ENCODE measurements at regions not wholly inside any gene's neighbourhood (a gene's known extent, or its start where the extent isn't known, plus 50 kb on each side); places are given as distances from the start of the nearest gene placed in this dataset.
"Not testable (repeated sequence)": the region's sequence is repeated elsewhere in the genome, so short reads cannot be mapped to it uniquely, and the experiment has no call there.

GRCh38 chr4:54393243-54393642 is 164.2 kb downstream of the PDGFRA start:
- H3K27me3 ChIP-seq = no peaks in the 10 kb centered on the region; the same call in 1 of the 2 replicates
- no peak overlapping the region for H3K4me3 ChIP-seq
- DNase-seq = no peak
- no peaks in the 10 kb centered on the region for H3K36me3 ChIP-seq
- no peaks in the 10 kb centered on the region for H3K9me3 ChIP-seq

- no peaks in the 10 kb centered on the region for H3K9me3 ChIP-seq
- no peak for DNase-seq
- H3K4me3 ChIP-seq = no peak overlapping the region
- no peaks in the 10 kb centered on the region for H3K36me3 ChIP-seq
- H3K27me3 ChIP-seq = no peaks in the 10 kb centered on the region; the same call in 1 of the 2 replicates
Measured at GRCh38 chr4:54395013-54395527, 166.0 kb downstream of the PDGFRA start.

- peaks cover 13% of the 10 kb centered on the region for H3K27me3 ChIP-seq
- no peak overlapping the region for H3K4me3 ChIP-seq
- H3K36me3 ChIP-seq = no peaks in the 10 kb centered on the region
- no peak for DNase-seq
- no peaks in the 10 kb centered on the region for H3K9me3 ChIP-seq
Measured at GRCh38 chr4:54400188-54400587, 171.1 kb downstream of the PDGFRA start.

DNA sequence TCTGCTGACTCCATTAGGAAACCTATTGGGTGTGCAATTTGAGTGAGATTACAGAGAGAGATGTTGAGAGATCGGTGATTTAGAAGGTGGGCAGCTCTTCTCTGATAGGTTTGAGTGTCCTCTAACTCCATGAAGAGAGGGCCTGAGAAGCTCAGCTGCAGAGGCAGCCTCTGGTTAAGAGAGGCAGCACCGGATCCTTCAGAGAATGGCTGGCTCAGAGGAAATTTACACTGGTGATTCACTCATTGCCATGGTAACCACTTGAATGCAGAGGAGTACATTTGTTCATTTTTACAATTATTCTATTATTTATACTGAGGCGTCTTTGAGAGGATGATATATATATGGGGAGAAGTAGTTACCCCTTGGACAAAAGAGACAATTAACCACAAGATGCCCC is 171.7 kb downstream of the PDGFRA start:
- peak; percentile 65 for DNase-seq
- peaks cover 20% of the 10 kb centered on the region for H3K27me3 ChIP-seq
- H3K9me3 ChIP-seq = no peaks in the 10 kb centered on the region

GRCh38 chr4:54402880-54403480 is 173.9 kb downstream of the PDGFRA start:
- H3K27me3 ChIP-seq = peaks cover 30% of the 10 kb centered on the region
- no peaks in the 10 kb centered on the region for H3K36me3 ChIP-seq
- DNase-seq = no peak
- no peaks in the 10 kb centered on the region for H3K9me3 ChIP-seq
- H3K4me3 ChIP-seq = no peak overlapping the region

More for the DNA sequence above, 171.7 kb downstream of the PDGFRA start:
- Histone ChIP-seq H3K4me3 (no peak overlapping the region), H3K36me3 (no peaks in the 10 kb centered on the region)

DNA sequence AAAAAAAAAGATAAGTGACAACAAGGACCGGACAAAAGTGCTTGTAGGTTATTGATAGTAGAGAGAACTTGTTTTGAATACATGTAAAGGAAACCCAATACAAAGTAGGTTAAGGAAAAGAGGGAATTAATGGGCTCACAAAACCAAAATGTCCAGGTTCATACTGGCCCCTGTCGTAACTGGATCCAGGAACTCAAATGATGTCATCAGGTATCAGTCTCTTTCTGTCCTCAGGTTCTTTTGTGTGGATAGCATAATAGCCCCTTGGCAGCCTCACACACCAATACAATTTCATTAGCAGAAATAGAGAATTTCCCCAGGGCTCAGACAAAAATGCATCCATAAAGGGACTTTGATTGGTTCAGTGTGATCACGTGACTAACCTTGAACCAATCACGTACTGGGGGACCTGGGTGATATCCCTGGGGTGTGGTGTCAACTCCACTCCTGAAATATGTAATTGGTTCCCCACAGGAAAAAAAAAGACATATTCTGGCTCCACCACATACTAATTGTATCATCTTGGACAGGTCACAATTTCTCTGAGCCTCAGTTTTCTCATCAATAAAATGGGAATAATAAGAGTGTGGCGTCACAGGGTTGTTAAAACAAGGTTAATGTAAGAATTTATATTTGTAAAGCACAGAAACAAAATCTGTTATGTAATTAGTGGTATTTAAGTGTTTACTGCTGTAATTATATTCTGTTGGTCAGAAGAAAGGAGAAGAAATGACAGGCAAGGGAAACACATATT is 174.8 kb downstream of the PDGFRA start:
- Histone ChIP-seq H3K4me3 (no peak overlapping the region), H3K27me3 (peaks cover 30% of the 10 kb centered on the region), H3K36me3 (no peaks in the 10 kb centered on the region), H3K9me3 (no peaks in the 10 kb centered on the region)
- DNase-seq = no peak

GRCh38 chr4:54409270-54409817 is 180.3 kb downstream of the PDGFRA start:
- not testable (repeated sequence) for H3K36me3 ChIP-seq, H3K4me3 ChIP-seq, DNase-seq, H3K9me3 ChIP-seq
- H3K27me3 ChIP-seq = peaks cover 23% of the 10 kb centered on the region

DNA sequence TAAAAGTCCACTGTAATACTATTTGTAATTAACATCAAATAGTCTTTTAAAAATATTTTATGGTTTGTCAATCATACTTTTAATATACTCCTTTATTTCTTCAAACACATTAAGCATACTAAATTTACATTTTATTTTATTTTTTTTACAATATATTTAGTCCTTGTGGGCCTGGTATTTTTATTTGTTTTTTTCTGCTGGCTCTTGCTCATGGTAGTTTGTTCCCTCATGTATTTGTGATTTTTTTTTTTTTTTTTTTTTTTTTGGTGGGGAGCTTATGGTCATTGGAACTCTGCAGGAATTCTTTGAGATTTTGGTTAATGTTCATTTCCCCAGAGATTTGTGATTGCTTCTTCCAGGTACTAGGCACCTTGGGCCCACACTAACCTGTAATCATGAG is 185.5 kb downstream of the PDGFRA start:
- no peaks in the 10 kb centered on the region for H3K9me3 ChIP-seq
- DNase-seq = no peak
- H3K36me3 ChIP-seq = no peaks in the 10 kb centered on the region
- no peaks in the 10 kb centered on the region; the same call in 1 of the 2 replicates for H3K27me3 ChIP-seq
- no peak overlapping the region for H3K4me3 ChIP-seq

- DNase-seq = no peak
- Histone ChIP-seq H3K9me3 (no peaks in the 10 kb centered on the region), H3K27me3 (peaks cover 7% of the 10 kb centered on the region; the same call in 1 of the 2 replicates), H3K36me3 (no peaks in the 10 kb centered on the region), H3K4me3 (no peak overlapping the region)
Measured at GRCh38 chr4:54417476-54417875, 188.4 kb downstream of the PDGFRA start.

DNA sequence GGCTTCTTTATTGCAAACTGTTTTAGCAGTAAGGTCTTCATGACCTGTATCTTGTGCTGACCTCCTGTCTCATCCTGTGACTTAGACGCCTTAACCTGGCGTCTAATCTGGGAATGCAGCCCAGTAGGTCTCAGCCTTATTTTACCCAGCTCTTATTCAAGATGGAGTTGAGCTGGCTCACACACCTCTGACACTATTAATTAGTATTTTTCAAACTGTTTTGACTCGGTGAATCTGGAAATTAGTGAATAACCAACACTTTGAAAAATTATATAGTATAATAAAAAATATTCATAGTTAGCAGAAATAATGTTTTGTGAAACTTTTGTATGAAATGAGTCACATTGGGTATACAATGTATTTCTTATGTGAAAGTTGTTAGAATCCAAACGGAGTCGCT is 189.4 kb downstream of the PDGFRA start:
- no peaks in the 10 kb centered on the region for H3K36me3 ChIP-seq
- no peak for DNase-seq
- no peaks in the 10 kb centered on the region for H3K9me3 ChIP-seq

GRCh38 chr4:54423066-54423465 is 194.0 kb downstream of the PDGFRA start:
- DNase-seq = no peak
- H3K36me3 ChIP-seq = no peaks in the 10 kb centered on the region
- H3K4me3 ChIP-seq = no peak overlapping the region
- no peaks in the 10 kb centered on the region for H3K9me3 ChIP-seq
- H3K27me3 ChIP-seq = peaks cover 7% of the 10 kb centered on the region; the same call in 1 of the 2 replicates

More for the DNA sequence above, 189.4 kb downstream of the PDGFRA start:
- H3K4me3 ChIP-seq = no peak overlapping the region
- peaks cover 7% of the 10 kb centered on the region; the same call in 1 of the 2 replicates for H3K27me3 ChIP-seq

DNA sequence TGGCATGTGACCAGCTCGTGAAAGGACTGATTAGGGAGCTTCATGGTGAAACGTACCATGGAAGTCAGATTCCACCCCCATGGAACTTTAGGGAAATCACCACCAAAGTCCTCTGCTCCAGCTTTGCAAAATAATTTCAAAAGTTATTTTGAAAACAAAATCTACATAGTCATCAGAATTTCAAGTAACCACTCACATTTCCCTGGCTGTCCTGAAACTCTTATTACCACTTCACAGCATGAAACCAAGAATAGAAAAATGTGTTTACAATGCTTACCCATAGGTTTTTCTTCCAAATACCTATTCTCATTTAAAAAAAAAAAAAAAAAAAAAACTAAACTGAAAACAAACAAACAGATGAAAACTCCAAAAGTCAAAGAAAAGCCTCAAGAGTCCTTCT is 198.7 kb downstream of the PDGFRA start:
- no peak for DNase-seq
- H3K36me3 ChIP-seq = no peaks in the 10 kb centered on the region
- H3K27me3 ChIP-seq = no peaks in the 10 kb centered on the region
- H3K4me3 ChIP-seq = no peak overlapping the region
- no peaks in the 10 kb centered on the region for H3K9me3 ChIP-seq

DNA sequence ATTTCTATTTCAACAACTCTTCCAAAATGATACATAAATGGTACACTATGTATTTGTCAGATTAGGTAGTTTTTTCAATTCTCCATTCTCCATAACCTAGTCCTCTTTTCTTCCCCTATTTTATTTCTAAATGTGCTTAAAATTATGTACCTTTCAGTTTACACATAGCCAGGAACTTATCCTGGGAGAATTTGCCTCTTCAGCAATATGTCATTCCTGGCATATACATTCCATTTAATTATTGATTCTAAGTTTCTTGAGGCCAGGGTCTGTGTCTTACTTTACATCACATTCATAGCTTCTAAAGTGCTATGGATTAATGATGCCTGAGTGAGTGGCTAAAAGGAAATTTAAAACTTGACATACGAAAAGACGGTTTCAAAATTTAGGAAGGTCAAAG is 199.8 kb downstream of the PDGFRA start:
- no peak for DNase-seq
- Histone ChIP-seq H3K9me3 (no peaks in the 10 kb centered on the region), H3K27me3 (no peaks in the 10 kb centered on the region), H3K36me3 (no peaks in the 10 kb centered on the region), H3K4me3 (no peak overlapping the region)

- Histone ChIP-seq H3K27me3 (no peaks in the 10 kb centered on the region), H3K36me3 (no peaks in the 10 kb centered on the region), H3K9me3 (no peaks in the 10 kb centered on the region), H3K4me3 (no peak overlapping the region)
- DNase-seq = no peak
Measured at GRCh38 chr4:54433686-54434085, 204.6 kb downstream of the PDGFRA start.

DNA sequence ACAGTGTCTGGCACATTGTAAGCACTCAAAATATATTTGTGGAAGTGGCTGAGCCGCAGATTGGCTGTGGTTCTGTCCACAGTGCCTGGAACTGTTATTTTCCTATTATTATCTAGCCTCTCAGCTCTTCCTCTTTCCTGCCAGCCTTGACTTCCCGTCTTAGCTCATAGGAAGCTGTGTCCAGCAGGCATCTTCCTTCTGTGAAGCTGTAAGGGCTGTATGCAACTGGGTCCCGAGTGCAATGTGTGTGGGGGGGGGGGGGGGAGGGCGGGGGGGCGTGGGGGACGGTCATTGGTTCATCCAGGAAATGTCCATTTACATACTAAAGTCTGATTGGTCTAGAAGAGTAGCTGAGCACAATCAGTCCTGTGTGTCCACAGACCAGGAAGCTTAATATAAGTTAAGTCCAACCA is 210.7 kb downstream of the PDGFRA start:
- Histone ChIP-seq H3K36me3 (no peaks in the 10 kb centered on the region), H3K27me3 (no peaks in the 10 kb centered on the region), H3K4me3 (no peak overlapping the region), H3K9me3 (no peaks in the 10 kb centered on the region)
- DNase-seq = peak; percentile 18

DNA sequence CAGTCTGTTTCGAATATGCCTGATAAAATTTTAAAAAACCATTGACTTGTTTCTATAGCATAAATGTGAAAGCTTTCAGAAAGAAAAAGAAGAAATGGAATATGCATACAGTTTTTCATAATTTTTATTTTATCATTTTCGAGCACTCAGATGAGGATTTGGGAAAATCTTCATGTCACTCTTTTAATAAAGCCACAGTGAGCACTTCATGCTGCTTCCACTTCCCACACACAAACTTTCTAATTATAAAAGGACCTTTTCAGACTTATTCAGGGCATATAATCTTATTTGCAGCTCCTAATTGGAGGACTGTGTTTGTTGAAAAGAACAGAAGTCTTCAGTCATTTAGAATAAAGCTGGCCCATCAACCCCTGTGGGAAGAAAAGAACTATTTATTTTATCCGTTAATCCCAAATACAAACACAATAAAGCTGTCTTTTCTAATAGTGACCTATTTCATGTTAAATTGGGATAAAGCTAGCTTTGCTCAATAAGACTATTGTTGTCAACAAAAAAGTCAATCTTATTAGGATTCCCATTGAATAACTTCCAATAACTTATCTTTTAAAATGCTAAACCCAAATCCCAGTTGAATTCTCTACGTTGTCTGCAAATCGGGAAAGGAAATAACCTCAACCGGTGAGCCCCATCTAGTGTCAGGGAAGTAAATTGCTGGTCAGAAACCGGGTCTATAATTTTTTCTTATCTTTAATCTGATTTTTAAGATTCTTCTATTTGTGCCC is 211.5 kb downstream of the PDGFRA start:
- Histone ChIP-seq H3K9me3 (no peaks in the 10 kb centered on the region), H3K36me3 (no peaks in the 10 kb centered on the region), H3K4me3 (no peak overlapping the region), H3K27me3 (no peaks in the 10 kb centered on the region)
- no peak for DNase-seq

DNA sequence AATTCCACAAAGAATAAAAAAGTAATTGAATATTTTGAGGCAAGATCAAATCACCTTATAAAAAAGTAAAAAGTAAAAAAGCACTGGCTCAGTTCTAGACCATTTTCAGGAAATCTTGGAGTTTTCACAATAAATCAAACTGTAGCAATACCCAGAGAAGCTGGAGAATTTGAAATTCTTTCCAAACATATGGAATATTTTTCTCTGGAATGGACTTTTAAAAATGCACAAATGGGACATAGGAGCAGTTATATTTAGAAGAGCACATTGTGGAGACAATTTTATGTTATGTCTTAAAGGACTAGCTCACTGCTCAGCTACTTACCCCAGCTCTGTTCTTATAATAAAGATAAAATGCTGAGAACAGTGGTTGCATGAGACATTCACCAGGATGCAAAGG is 211.9 kb upstream of the KIT start:
- Histone ChIP-seq H3K4me3 (no peak overlapping the region), H3K36me3 (no peaks in the 10 kb centered on the region), H3K27me3 (no peaks in the 10 kb centered on the region), H3K9me3 (no peaks in the 10 kb centered on the region)
- DNase-seq = no peak
